Right renal cortex interstitium (tissue), 3 donors: ENCODE measurements at regions not wholly inside any gene's neighbourhood (a gene's known extent, or its start where the extent isn't known, plus 50 kb on each side); places are given as distances from the start of the nearest gene placed in this dataset.

Experiments
- DNase-seq, 3 donors: peaks; one replicate each; pipeline ENCODE4 v3.0.0-alpha.2; 2013; ENCODE audit warnings: low read depth in 3 of 3, low spot score in 2 of 3

GRCh38 chr5:141778683-141779082 is 96.7 kb upstream of the ARAP3 start:
- no peak for DNase-seq

GRCh38 chr5:141778206-141778605 is 96.2 kb upstream of the ARAP3 start:
- peak in 1 of 3 donors; percentile 65 for DNase-seq

GRCh38 chr5:141777711-141778110 is 95.7 kb upstream of the ARAP3 start:
- DNase-seq = no peak

- no peak for DNase-seq
Observed at GRCh38 chr5:141777130-141777529, 95.1 kb upstream of the ARAP3 start.

GRCh38 chr5:141773779-141774562 is 91.9 kb upstream of the ARAP3 start:
- no peak for DNase-seq

- DNase-seq = no peak
Observed at GRCh38 chr5:141772281-141772680, 90.3 kb upstream of the ARAP3 start.

- DNase-seq = no peak
Observed at GRCh38 chr5:141771562-141771961, 89.5 kb upstream of the ARAP3 start.

GRCh38 chr5:141771031-141771430 is 89.0 kb upstream of the ARAP3 start:
- no peak for DNase-seq

GRCh38 chr5:141769671-141770070 is 87.6 kb upstream of the ARAP3 start:
- no peak for DNase-seq

GRCh38 chr5:141767671-141768070 is 85.6 kb upstream of the ARAP3 start:
- no peak for DNase-seq

- no peak for DNase-seq
Observed at GRCh38 chr5:141765896-141766551, 84.0 kb upstream of the ARAP3 start.

GRCh38 chr5:141763541-141763940 is 81.5 kb upstream of the ARAP3 start:
- DNase-seq = no peak

GRCh38 chr5:141762790-141763368 is 80.8 kb upstream of the ARAP3 start:
- no peak for DNase-seq

- no peak for DNase-seq
Observed at GRCh38 chr5:141762316-141762715, 80.3 kb upstream of the ARAP3 start.

GRCh38 chr5:141760753-141761152 is 78.7 kb upstream of the ARAP3 start:
- DNase-seq = no peak

GRCh38 chr5:141760193-141760592 is 78.2 kb upstream of the ARAP3 start:
- DNase-seq = no peak

GRCh38 chr5:141758310-141758998 is 76.4 kb upstream of the ARAP3 start:
- DNase-seq = peak in 1 of 3 donors; percentile 23

GRCh38 chr5:141757402-141757801 is 75.4 kb upstream of the ARAP3 start:
- no peak for DNase-seq

GRCh38 chr5:141756196-141756595 is 74.2 kb upstream of the ARAP3 start:
- DNase-seq = no peak

- DNase-seq = peak in 1 of 3 donors; percentile 63
Observed at GRCh38 chr5:141753971-141754713, 72.1 kb upstream of the ARAP3 start.
